ENCODE measurements at regions not wholly inside any gene's neighbourhood (a gene's known extent, or its start where the extent isn't known, plus 50 kb on each side); places are given as distances from the start of the nearest gene placed in this dataset.

- TF ChIP-seq POLR2A (IDR thresholded peaks at IDR 0.05) = no peak
- no peak for TF ChIP-seq CTCF (IDR thresholded peaks at IDR 0.05)
- no peak for TF ChIP-seq POLR2AphosphoS5 (IDR thresholded peaks at IDR 0.05)
Measured at GRCh38 chr14:71583194-71583593, 349.0 kb upstream of the RGS6 start.

Measured in stomach (tissue), 4 donors.